NCI-H510A treated with DMSO at 0.1 percent for 48 hours (cell line): ENCODE measurements at regions not wholly inside any gene's neighbourhood (a gene's known extent, or its start where the extent isn't known, plus 50 kb on each side); places are given as distances from the start of the nearest gene placed in this dataset.

ENCODE experiments used
- DNase-seq: peaks from one replicate; lab custom pipeline; 2025; lab: John Stamatoyannopoulos, UW

- DNase-seq = no peak
Observed at GRCh38 chr3:76624164-76624563, 415.7 kb upstream of the ROBO2 start.

GRCh38 chr3:76627236-76627635 lies 412.7 kb upstream of the ROBO2 start:
- DNase-seq = no peak

- no peak for DNase-seq
Observed at GRCh38 chr3:76631251-76631650, 408.6 kb upstream of the ROBO2 start.

GRCh38 chr3:76638006-76638405 lies 401.9 kb upstream of the ROBO2 start:
- no peak for DNase-seq

- DNase-seq = no peak
Observed at GRCh38 chr3:76643623-76644304, 396.1 kb upstream of the ROBO2 start.

GRCh38 chr3:76644305-76644675 lies 395.6 kb upstream of the ROBO2 start:
- DNase-seq = no peak

- no peak for DNase-seq
Observed at GRCh38 chr3:76645724-76646123, 394.2 kb upstream of the ROBO2 start.

- DNase-seq = no peak
Observed at GRCh38 chr3:76646921-76647562, 392.9 kb upstream of the ROBO2 start.

- no peak for DNase-seq
Observed at GRCh38 chr3:76651784-76652183, 388.1 kb upstream of the ROBO2 start.

GRCh38 chr3:76652524-76652923 lies 387.4 kb upstream of the ROBO2 start:
- DNase-seq = no peak

- no peak for DNase-seq
Observed at GRCh38 chr3:76653640-76654251, 386.2 kb upstream of the ROBO2 start.

- DNase-seq = no peak
Observed at GRCh38 chr3:76656531-76657070, 383.3 kb upstream of the ROBO2 start.

GRCh38 chr3:76657909-76658308 lies 382.0 kb upstream of the ROBO2 start:
- no peak for DNase-seq

- no peak for DNase-seq
Observed at GRCh38 chr3:76661527-76662250, 378.2 kb upstream of the ROBO2 start.

- no peak for DNase-seq
Observed at GRCh38 chr3:76664816-76665215, 375.1 kb upstream of the ROBO2 start.

- DNase-seq = no peak
Observed at GRCh38 chr3:76668653-76669052, 371.2 kb upstream of the ROBO2 start.

GRCh38 chr3:76669322-76669721 lies 370.6 kb upstream of the ROBO2 start:
- DNase-seq = no peak

- DNase-seq = no peak
Observed at GRCh38 chr3:76673171-76673570, 366.7 kb upstream of the ROBO2 start.

GRCh38 chr3:76679541-76679940 lies 360.4 kb upstream of the ROBO2 start:
- no peak for DNase-seq

GRCh38 chr3:76683256-76683655 lies 356.6 kb upstream of the ROBO2 start:
- no peak for DNase-seq

GRCh38 chr3:76684946-76685345 lies 355.0 kb upstream of the ROBO2 start:
- no peak for DNase-seq

GRCh38 chr3:76685858-76686257 lies 354.0 kb upstream of the ROBO2 start:
- DNase-seq = no peak

- no peak for DNase-seq
Observed at GRCh38 chr3:76687019-76687418, 352.9 kb upstream of the ROBO2 start.
